H1 (cell line): ENCODE measurements at regions not wholly inside any gene's neighbourhood (a gene's known extent, or its start where the extent isn't known, plus 50 kb on each side); places are given as distances from the start of the nearest gene placed in this dataset.

Experiments used
- CTCF ChIA-PET: fragments of 300-600 bp; sonication (Branson Sonifier 250); formaldehyde crosslinking; loops from one replicate; lab custom pipeline; 2021; ENCODE audit not compliant: partially characterized antibody; lab: Charles Lee
- POLR2A ChIA-PET: fragments of 300-600 bp; sonication (Branson Sonifier 250); formaldehyde crosslinking; loops from one replicate; lab custom pipeline; 2021; ENCODE audit warnings: inconsistent platforms; ENCODE audit not compliant: partially characterized antibody; lab: Charles Lee
- DNase-seq, 2 experiments: peaks; one replicate each; pipeline versions ENCODE4 v3.0.0 to v3.0.0-alpha.2; 2010 to 2022; ENCODE audit warnings: low spot score in 2 of 2, low read depth in 1 of 2, mixed read lengths in 1 of 2
- FAIRE-seq: peaks from 2 replicates; lab custom pipeline; 2011; peaks lifted over from hg19 to GRCh38; lab: Jason Lieb, UNC
- H2AFZ ChIP-seq: 2 replicates; pipeline ENCODE4 v1.8.1; 2012; ENCODE audit warnings: low read length, inconsistent platforms
- H2AK5ac ChIP-seq: 2 replicates; pipeline ENCODE4 v1.6.1; 2013; ENCODE audit warnings: low read depth, low read length
- H2BK120ac ChIP-seq: replicated peaks from 2 replicates; pipeline ENCODE3; 2013; ENCODE audit warnings: low read depth, low read length, inconsistent platforms
- H2BK12ac ChIP-seq: 2 replicates; pipeline ENCODE4 v1.6.1; 2013; ENCODE audit warnings: low read depth, low read length
- H2BK15ac ChIP-seq: 2 replicates; pipeline ENCODE4 v1.6.1; 2013; ENCODE audit warnings: low read length
- H2BK20ac ChIP-seq: 2 replicates; pipeline ENCODE4 v1.6.1; 2013; ENCODE audit warnings: low read length
- H2BK5ac ChIP-seq: 2 replicates; pipeline ENCODE4 v1.6.1; 2013; ENCODE audit warnings: low read depth, low read length
- H3K14ac ChIP-seq: 2 replicates; pipeline ENCODE4 v1.6.1; 2013; ENCODE audit warnings: inconsistent platforms; ENCODE audit not compliant: insufficient read length
- H3K18ac ChIP-seq: 2 replicates; pipeline ENCODE4 v1.6.1; 2013; ENCODE audit warnings: low read length; ENCODE audit errors: extremely low read depth
- H3K23ac ChIP-seq: 2 replicates; pipeline ENCODE4 v1.6.1; 2013; ENCODE audit warnings: inconsistent platforms; ENCODE audit not compliant: insufficient read length
- H3K23me2 ChIP-seq: 2 replicates; pipeline ENCODE4 v1.6.1; 2013; ENCODE audit warnings: low read depth, low read length
- H3K27ac ChIP-seq: 2 replicates; pipeline ENCODE4 v1.6.1; 2011; ENCODE audit warnings: low read depth, low read length, inconsistent platforms
- H3K27me3 ChIP-seq, 4 experiments: replicated peaks in 1 of 4; 1 replicate in 1 of 4; 2 replicates in 3 of 4; pipeline versions ENCODE4 v1.6.1 to v1.8.1; 2011 to 2013; ENCODE audit warnings: low read length in 3 of 4, mild to moderate bottlenecking in 3 of 4, inconsistent platforms in 2 of 4, mixed read lengths in 2 of 4, moderate library complexity in 1 of 4; ENCODE audit not compliant: control insufficient read depth in 3 of 4, insufficient read depth in 3 of 4; ENCODE audit errors: extremely low read depth in 1 of 4
- H3K36me3 ChIP-seq, 4 experiments: 2 replicates each; pipeline versions ENCODE4 v1.6.1 to v1.8.1; 2011 to 2013; ENCODE audit warnings: mild to moderate bottlenecking in 4 of 4, low read length in 3 of 4, moderate library complexity in 2 of 4, control low read depth in 1 of 4, inconsistent platforms in 1 of 4; ENCODE audit not compliant: insufficient read depth in 4 of 4, control insufficient read depth in 2 of 4
- H3K4ac ChIP-seq: replicated peaks from 2 replicates; pipeline ENCODE3; 2013; ENCODE audit warnings: low read length, low read depth, mixed read lengths, inconsistent platforms; ENCODE audit not compliant: insufficient read length
- H3K4me1 ChIP-seq, 4 experiments: replicated peaks in 1 of 4; 1 replicate in 1 of 4; 2 replicates in 3 of 4; pipeline versions ENCODE4 v1.6.1 to v1.8.1; 2011 to 2013; ENCODE audit warnings: low read length in 3 of 4, inconsistent platforms in 2 of 4, mixed read lengths in 1 of 4; ENCODE audit not compliant: insufficient read depth in 4 of 4, control insufficient read depth in 3 of 4
- H3K4me2 ChIP-seq, 2 experiments: 2 replicates each; pipeline versions ENCODE4 v1.6.1 to v1.8.1; 2011 to 2013; ENCODE audit warnings: low read depth in 2 of 2, low read length in 2 of 2, control low read depth in 1 of 2, inconsistent platforms in 1 of 2, mild to moderate bottlenecking in 1 of 2; ENCODE audit not compliant: insufficient read depth in 1 of 2
- H3K4me3 ChIP-seq, 4 experiments: fragments of 200-600, 300-600 bp in 1 of 4; sonication (generic), shearing (Covaris generic), sonication (Bioruptor Twin) in 1 of 4; 2 replicates each; pipeline versions ENCODE4 v1.5.1 to v1.8.1; 2011 to 2016; ENCODE audit warnings: low read length in 4 of 4, low read depth in 3 of 4, control low read depth in 2 of 4, inconsistent platforms in 2 of 4, mild to moderate bottlenecking in 2 of 4, mixed read lengths in 1 of 4, moderate library complexity in 1 of 4; ENCODE audit not compliant: insufficient read depth in 2 of 4; ENCODE audit errors: extremely low read depth in 1 of 4
- H3K56ac ChIP-seq: replicated peaks from 2 replicates; pipeline ENCODE3; 2013; ENCODE audit warnings: low read depth, mild to moderate bottlenecking, mixed read lengths, low read length, inconsistent platforms; ENCODE audit not compliant: insufficient read length
- H3K79me1 ChIP-seq: 2 replicates; pipeline ENCODE4 v1.6.1; 2013; ENCODE audit warnings: low read depth, low read length, control low read depth
- H3K79me2 ChIP-seq, 2 experiments: 2 replicates each; pipeline versions ENCODE4 v1.6.1 to v1.8.1; 2012 to 2013; ENCODE audit warnings: low read length in 2 of 2, mild to moderate bottlenecking in 2 of 2, inconsistent platforms in 1 of 2; ENCODE audit not compliant: insufficient read depth in 2 of 2, control insufficient read depth in 1 of 2
- H3K9ac ChIP-seq, 4 experiments: replicated peaks in 1 of 4; 1 replicate in 1 of 4; 2 replicates in 3 of 4; pipeline versions ENCODE4 v1.6.1 to v1.8.1; 2011 to 2013; ENCODE audit warnings: low read depth in 3 of 4, low read length in 3 of 4, control low read depth in 2 of 4, mild to moderate bottlenecking in 2 of 4, moderate library complexity in 2 of 4, inconsistent platforms in 1 of 4; ENCODE audit errors: extremely low read depth in 1 of 4
- H3K9me3 ChIP-seq, 2 experiments: 2 replicates each; pipeline versions ENCODE4 v1.6.1 to v1.8.1; 2012 to 2013; ENCODE audit warnings: mild to moderate bottlenecking in 2 of 2, moderate library complexity in 2 of 2, control low read depth in 1 of 2, inconsistent platforms in 1 of 2, low read depth in 1 of 2, low read length in 1 of 2, mixed read lengths in 1 of 2; ENCODE audit not compliant: insufficient read depth in 2 of 2
- H4K20me1 ChIP-seq, 2 experiments: replicated peaks in 1 of 2; 2 replicates each; pipeline versions ENCODE3 to v1.8.1; 2011 to 2013; ENCODE audit warnings: inconsistent platforms in 2 of 2, low read length in 2 of 2, mild to moderate bottlenecking in 1 of 2; ENCODE audit not compliant: insufficient read depth in 2 of 2, control insufficient read depth in 1 of 2
- H4K5ac ChIP-seq: 2 replicates; pipeline ENCODE4 v1.6.1; 2013; ENCODE audit warnings: low read length, low read depth, mixed read lengths, inconsistent platforms; ENCODE audit not compliant: insufficient read length
- H4K8ac ChIP-seq: 2 replicates; pipeline ENCODE4 v1.8.0; 2013; ENCODE audit warnings: mild to moderate bottlenecking, moderate library complexity, low read length, inconsistent platforms; ENCODE audit not compliant: insufficient read depth; ENCODE audit errors: extremely low read depth
- H4K91ac ChIP-seq: replicated peaks from 2 replicates; pipeline ENCODE3; 2013; ENCODE audit warnings: low read length, mixed read lengths, inconsistent platforms; ENCODE audit not compliant: insufficient read length
- TAF1 ChIP-seq: IDR thresholded peaks from 2 replicates; pipeline ENCODE4 v1.6.1; 2011; ENCODE audit warnings: mild to moderate bottlenecking, low read depth, low read length
- WGBS, 2 experiments: shearing (Covaris generic) in 1 of 2; methylation state at CpG; one replicate each; pipeline versions ENCODE4 v1.1.6 to v1.1.7; 2013 to 2015; ENCODE audit warnings: low lambda C conversion rate in 2 of 2, mixed read lengths in 2 of 2, inconsistent platforms in 1 of 2, low coverage in 1 of 2, missing lambda C conversion rate in 1 of 2; ENCODE audit not compliant: insufficient replicate concordance in 2 of 2, insufficient coverage in 1 of 2, insufficient read length in 1 of 2; ENCODE audit errors: extremely low coverage in 1 of 2, missing lambda C conversion rate in 1 of 2; 5-methylcytosine and 5-hydroxymethylcytosine counted together

- Histone ChIP-seq H3K9me3 (no peaks in the 10 kb centered on the region), H2BK120ac (no peak overlapping the region)
- POLR2A ChIA-PET: no interaction called here
These were observed 157.1 kb upstream of the SPRY2 start for GRCh38 chr13:80497978-80498377.

More at GRCh38 chr13:80497978-80498377, 157.1 kb upstream of the SPRY2 start:
- 98% methylated on average over 3 of the region's 3 CpGs; no CpG with 5 or more reads in 1 of the 2 experiments for WGBS, 2 experiments
- Histone ChIP-seq H3K27ac (no peak overlapping the region), H3K27me3 (no peaks in the 10 kb centered on the region), H4K91ac (no peak overlapping the region), H2BK20ac (no peak overlapping the region), H3K79me1 (no peaks in the 10 kb centered on the region), H2BK5ac (no peak overlapping the region), H3K4me1 (no peaks in the 10 kb centered on the region), H3K23me2 (no peaks in the 10 kb centered on the region), H3K4ac (no peak overlapping the region), H2AFZ (no peak overlapping the region), H3K4me3 (no peak overlapping the region), H4K5ac (no peak overlapping the region), H2AK5ac (no peak overlapping the region), H3K14ac (no peak overlapping the region), H3K4me2 (no peak overlapping the region), H3K79me2 (no peaks in the 10 kb centered on the region), H3K23ac (no peak overlapping the region), H4K20me1 (no peaks in the 10 kb centered on the region), H2BK15ac (no peak overlapping the region), H3K36me3 (no peaks in the 10 kb centered on the region), H3K9ac (no peak overlapping the region), H3K18ac (no peak overlapping the region), H2BK12ac (no peak overlapping the region), H3K56ac (no peak overlapping the region), H4K8ac (no peak overlapping the region)
- TF ChIP-seq TAF1: no peak
- FAIRE-seq (no peak), DNase-seq (no peak)
- CTCF ChIA-PET: interaction anchor here (0.6 to 1.3 kb wide), 2 partner anchors 14 to 559 kb away, joined by 3 read pairs; no protein-coding TSS in a partner anchor
